GM12865 (cell line): ENCODE measurements at regions not wholly inside any gene's neighbourhood (a gene's known extent, or its start where the extent isn't known, plus 50 kb on each side); places are given as distances from the start of the nearest gene placed in this dataset.

ENCODE experiments used
- DNase-seq: peaks from one replicate; pipeline ENCODE4 v3.0.0; 2010; ENCODE audit warnings: low read depth
- H3K4me3 ChIP-seq: 2 replicates; pipeline ENCODE4 v1.5.1; 2011; ENCODE audit warnings: mild to moderate bottlenecking, low read depth, low read length, control low read depth
- CTCF ChIP-seq: IDR thresholded peaks from 2 replicates; pipeline ENCODE4 v1.5.1; 2011; ENCODE audit warnings: low read length, control low read depth, low read depth, inconsistent platforms; ENCODE audit not compliant: insufficient read depth; ENCODE audit errors: missing control alignments

GRCh38 chr2:173666171-173666888 is 298.8 kb downstream of the SP3 start:
- TF ChIP-seq CTCF = no peak
- DNase-seq = no peak
- H3K4me3 ChIP-seq = no peak overlapping the region

- H3K4me3 ChIP-seq = no peak overlapping the region
- DNase-seq = no peak
- no peak for TF ChIP-seq CTCF
Observed at GRCh38 chr2:173667014-173667413, 298.2 kb downstream of the SP3 start.

- TF ChIP-seq CTCF = no peak
- no peak overlapping the region for H3K4me3 ChIP-seq
- peak; percentile 8 for DNase-seq
Observed at GRCh38 chr2:173667415-173667814, 297.8 kb downstream of the SP3 start.

GRCh38 chr2:173669271-173669853 is 295.8 kb downstream of the SP3 start:
- H3K4me3 ChIP-seq = no peak overlapping the region
- no peak for DNase-seq
- no peak for TF ChIP-seq CTCF

GRCh38 chr2:173669888-173670287 is 295.3 kb downstream of the SP3 start:
- TF ChIP-seq CTCF = no peak

GRCh38 chr2:173672573-173673340 is 292.4 kb downstream of the SP3 start:
- no peak overlapping the region for H3K4me3 ChIP-seq
- no peak for TF ChIP-seq CTCF
- no peak for DNase-seq

More at GRCh38 chr2:173669888-173670287, 295.3 kb downstream of the SP3 start:
- no peak for DNase-seq
- H3K4me3 ChIP-seq = no peak overlapping the region
